HG02981 (cell line): ENCODE measurements at regions not wholly inside any gene's neighbourhood (a gene's known extent, or its start where the extent isn't known, plus 50 kb on each side); places are given as distances from the start of the nearest gene placed in this dataset.
"Not testable (repeated sequence)": the region's sequence is repeated elsewhere in the genome, so short reads cannot be mapped to it uniquely, and the experiment has no call there.

Experiments
- ATAC-seq: cut with Tn5 transposase; IDR thresholded peaks from one replicate; pipeline ENCODE4 v1.9.1; 2021; ENCODE audit warnings: mild to moderate bottlenecking, moderate library complexity; ENCODE audit not compliant: unreplicated experiment

GRCh38 chr2:224181534-224182155, 142.6 kb upstream of the SERPINE2 start:
- no peak for ATAC-seq

GRCh38 chr2:224180810-224181209, 141.7 kb upstream of the SERPINE2 start:
- ATAC-seq: no peak

GRCh38 chr2:224178056-224178455, 139.0 kb upstream of the SERPINE2 start:
- no peak for ATAC-seq

- no peak for ATAC-seq
Measured at GRCh38 chr2:224175538-224175937, 136.5 kb upstream of the SERPINE2 start.

GRCh38 chr2:224174990-224175389, 135.9 kb upstream of the SERPINE2 start:
- ATAC-seq: no peak

- ATAC-seq: no peak
Measured at GRCh38 chr2:224174521-224174920, 135.4 kb upstream of the SERPINE2 start.

GRCh38 chr2:224173933-224174332, 134.8 kb upstream of the SERPINE2 start:
- no peak for ATAC-seq

GRCh38 chr2:224173210-224173609, 134.1 kb upstream of the SERPINE2 start:
- ATAC-seq: no peak

GRCh38 chr2:224171226-224171625, 132.1 kb upstream of the SERPINE2 start:
- no peak for ATAC-seq

GRCh38 chr2:224169847-224170246, 130.8 kb upstream of the SERPINE2 start:
- ATAC-seq: no peak

GRCh38 chr2:224167781-224168180, 128.7 kb upstream of the SERPINE2 start:
- ATAC-seq: not testable (repeated sequence)

- no peak for ATAC-seq
Measured at GRCh38 chr2:224166654-224167053, 127.6 kb upstream of the SERPINE2 start.

- ATAC-seq: no peak
Measured at GRCh38 chr2:224165901-224166319, 126.8 kb upstream of the SERPINE2 start.

- no peak for ATAC-seq
Measured at GRCh38 chr2:224163566-224164307, 124.7 kb upstream of the SERPINE2 start.

GRCh38 chr2:224162122-224162521, 123.0 kb upstream of the SERPINE2 start:
- no peak for ATAC-seq

- no peak for ATAC-seq
Measured at GRCh38 chr2:224161712-224162111, 122.6 kb upstream of the SERPINE2 start.

GRCh38 chr2:224160917-224161316, 121.8 kb upstream of the SERPINE2 start:
- ATAC-seq: no peak

GRCh38 chr2:224159345-224159928, 120.4 kb upstream of the SERPINE2 start:
- ATAC-seq: no peak

GRCh38 chr2:224158831-224159230, 119.7 kb upstream of the SERPINE2 start:
- ATAC-seq: no peak

- no peak for ATAC-seq
Measured at GRCh38 chr2:224158061-224158460, 119.0 kb upstream of the SERPINE2 start.

- ATAC-seq: no peak
Measured at GRCh38 chr2:224157655-224158054, 118.6 kb upstream of the SERPINE2 start.

- ATAC-seq: no peak
Measured at GRCh38 chr2:224156436-224156835, 117.3 kb upstream of the SERPINE2 start.
